ENCODE measurements at regions not wholly inside any gene's neighbourhood (a gene's known extent, or its start where the extent isn't known, plus 50 kb on each side); places are given as distances from the start of the nearest gene placed in this dataset.
A peak's percentile ranks its signal among the peaks of the same experiment; 100 is the strongest.
"Not testable (repeated sequence)": the region's sequence is repeated elsewhere in the genome, so short reads cannot be mapped to it uniquely, and the experiment has no call there.

DNA sequence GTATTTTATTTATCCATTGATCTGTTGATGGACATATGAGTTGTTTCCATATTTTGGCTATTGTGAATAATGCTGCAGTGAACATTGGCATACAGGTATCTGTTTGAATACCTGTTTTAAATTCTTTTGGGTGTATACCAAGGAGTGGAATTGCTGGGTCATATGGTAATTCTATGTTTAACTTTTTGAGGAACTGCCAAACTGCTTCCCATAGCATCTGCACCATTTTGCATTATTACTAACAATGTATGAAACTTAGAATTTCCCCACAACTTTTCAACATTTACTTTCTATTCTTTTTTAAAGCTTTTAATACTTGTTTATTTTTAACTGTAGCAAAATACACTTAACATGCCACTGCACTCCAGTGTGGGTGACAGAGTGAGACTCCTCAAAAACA lies 57.0 kb upstream of the MSN start:
- DNase-seq (ENCODE audit: low read depth, low spot score): no peak
- no peak overlapping the region for H3K27ac ChIP-seq

DNA sequence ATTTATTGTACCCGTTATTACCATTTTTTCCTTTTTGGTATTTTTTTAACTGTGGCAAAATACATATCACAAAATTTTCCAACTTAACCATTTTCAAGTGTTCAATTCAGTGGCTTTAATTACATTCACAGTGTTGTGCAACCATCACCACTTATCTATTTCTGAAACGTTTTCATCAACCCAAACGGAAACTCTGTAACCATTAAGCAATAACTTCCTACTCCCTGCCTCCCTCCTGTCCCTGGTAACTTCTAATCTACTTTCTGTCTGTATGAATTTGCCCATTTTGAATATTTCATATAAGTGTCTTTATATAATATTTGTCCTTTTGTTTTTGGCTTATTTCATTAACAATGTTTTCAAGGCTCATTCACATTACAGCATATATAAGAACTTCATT lies 57.4 kb upstream of the MSN start:
- H3K27ac ChIP-seq: no peak overlapping the region
- no peak for DNase-seq (ENCODE audit: low read depth, low spot score)

DNA sequence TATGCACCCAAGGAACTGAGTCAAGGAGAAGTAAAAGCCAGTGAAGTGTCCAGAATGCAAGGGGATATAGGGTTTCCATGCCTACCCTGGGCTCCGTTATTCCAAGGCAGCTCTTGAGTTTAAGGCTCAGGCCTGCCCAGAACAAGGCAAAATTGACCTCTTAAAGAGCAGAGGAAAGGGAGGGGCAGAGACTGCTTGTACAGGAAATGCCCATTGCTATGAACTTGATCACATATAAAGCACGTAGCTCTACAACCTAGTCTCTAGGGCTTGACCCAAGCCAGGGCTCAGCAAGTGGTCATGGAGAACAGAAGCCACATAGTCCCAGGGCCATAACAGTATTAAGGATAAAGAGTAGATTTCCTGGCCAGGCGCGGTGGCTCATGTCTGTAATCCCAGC lies 58.2 kb upstream of the MSN start:
- H3K27ac ChIP-seq: peak overlapping the region; percentile 74
- DNase-seq (ENCODE audit: low read depth, low spot score): no peak

DNA sequence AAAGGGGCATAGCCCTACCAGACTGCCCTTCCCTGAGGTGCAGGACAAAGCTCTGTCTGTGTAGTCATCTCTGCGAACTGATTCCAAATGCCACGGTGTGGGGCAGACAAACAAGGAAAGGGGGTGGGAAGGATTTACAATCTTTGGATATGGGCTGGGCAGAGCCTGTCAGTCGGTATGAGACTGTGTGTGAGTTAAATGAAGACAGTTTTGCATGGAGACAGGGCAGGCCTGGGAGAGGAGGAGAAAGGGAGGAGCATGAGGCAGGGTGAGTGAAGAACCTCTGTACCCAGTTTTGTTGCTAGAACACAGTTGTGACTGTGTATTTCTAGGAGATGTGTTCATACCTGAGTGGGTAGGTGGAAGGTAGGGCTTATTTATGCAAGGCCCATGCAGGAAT lies 59.4 kb upstream of the MSN start:
- DNase-seq (ENCODE audit: low read depth, low spot score): no peak
- peak overlapping the region; percentile 74 for H3K27ac ChIP-seq

DNA sequence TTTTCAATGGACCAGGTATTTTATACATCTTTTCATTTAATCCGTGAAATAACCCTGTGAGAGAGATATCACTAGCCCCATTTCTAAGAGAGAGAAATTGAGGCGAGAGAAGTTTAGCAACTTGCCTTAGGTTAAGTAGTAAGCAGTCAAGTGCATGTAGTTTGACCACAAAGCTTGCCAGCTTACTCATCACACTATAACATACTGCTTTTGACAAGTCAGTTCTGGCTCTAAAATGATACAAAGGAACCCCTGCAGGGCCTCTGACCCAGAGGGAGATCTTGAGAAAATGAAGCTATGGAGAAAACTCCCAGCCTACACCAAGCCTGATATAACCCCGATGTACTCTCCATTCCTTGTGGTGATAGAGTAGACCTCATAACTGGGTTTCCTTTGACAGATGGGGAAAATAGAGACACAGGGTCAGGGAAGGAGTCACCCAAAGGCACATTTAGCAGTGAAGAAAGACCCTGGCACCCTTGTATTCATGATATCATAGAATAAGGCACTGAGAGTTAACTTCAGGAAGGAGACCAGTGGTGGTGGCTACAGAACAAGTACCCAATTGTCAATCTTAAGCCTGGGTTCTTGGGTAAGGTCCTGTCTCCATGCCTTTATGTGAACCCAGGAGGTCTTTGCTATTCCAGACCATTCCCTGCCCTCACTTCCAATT lies 60.2 kb upstream of the MSN start:
- peak; percentile 49 for DNase-seq (ENCODE audit: low read depth, low spot score)
- peak overlapping the region; percentile 74 for H3K27ac ChIP-seq

DNA sequence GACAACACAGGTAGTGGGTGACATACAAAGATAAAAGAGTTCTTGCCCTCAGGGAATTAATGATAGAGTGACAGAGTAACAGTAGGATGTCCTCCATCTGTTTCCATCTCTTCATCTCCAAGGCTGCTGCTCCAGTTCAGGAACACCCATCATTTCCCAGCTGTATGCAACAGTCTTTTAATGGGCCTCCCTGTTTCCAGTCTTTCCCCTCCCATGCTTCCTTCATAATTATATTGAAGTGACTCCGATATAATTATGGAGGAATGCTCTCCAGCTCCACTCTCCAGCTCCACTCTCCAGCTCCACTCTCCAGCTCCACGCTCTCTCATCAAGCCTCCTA lies 65.3 kb upstream of the MSN start:
- no peak for DNase-seq (ENCODE audit: low read depth, low spot score)
- H3K27ac ChIP-seq: peak overlapping the region; percentile 69

DNA sequence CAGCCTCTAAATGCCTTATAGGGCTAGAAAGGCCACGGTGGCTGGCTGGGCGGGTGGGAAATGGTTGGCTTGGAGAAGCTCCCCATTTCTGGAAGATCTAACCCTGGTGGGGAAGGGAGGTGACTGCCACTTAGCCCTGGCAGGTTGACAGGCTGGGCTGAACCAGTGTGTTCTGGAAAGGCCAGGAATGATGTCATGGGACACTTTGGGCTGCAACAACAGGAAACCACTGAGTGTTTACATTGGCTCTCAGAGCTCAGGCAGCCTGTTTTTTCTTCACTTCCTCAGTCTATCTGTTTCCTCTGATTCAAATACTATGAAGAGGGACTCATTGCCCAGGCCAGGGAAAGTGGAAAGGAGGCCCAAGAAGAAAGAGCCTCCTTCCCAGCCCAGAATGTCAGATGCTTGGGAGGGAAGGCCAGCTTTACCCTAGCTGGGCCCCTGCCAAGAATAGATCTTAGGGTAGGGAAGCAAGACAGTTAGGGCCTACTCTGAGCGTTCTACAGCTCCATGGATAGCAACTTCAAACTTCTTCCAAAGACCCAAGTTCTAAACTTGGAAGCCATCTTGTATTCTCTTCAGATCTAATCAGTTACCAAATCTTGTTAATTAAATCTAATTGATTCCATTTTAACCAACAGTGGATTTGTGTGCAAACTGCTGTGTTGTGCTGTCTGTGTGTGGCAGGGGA lies 65.8 kb upstream of the MSN start:
- H3K27ac ChIP-seq: peak overlapping the region; percentile 69
- DNase-seq (ENCODE audit: low read depth, low spot score): no peak

DNA sequence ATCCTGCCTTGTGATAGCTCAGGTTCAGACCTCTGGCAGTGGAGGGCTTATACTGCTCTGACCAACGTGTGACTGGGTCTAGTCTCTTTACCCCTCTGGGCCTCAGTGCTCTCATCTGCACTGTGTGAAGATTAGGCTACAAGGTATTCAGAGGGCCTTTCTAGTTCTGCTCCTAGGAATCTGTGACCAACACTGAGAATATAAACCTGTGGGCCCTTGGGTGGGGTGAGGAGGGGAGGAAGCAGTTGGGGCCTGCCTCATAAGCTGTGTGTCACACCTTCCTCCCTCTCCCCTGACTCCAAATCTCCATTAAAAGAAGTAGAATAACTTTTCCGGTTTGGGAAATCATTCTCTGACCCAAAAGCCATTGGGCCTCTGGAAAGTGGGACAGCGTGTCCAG lies 66.3 kb upstream of the MSN start:
- no peak for DNase-seq (ENCODE audit: low read depth, low spot score)
- peak overlapping the region; percentile 69 for H3K27ac ChIP-seq

DNA sequence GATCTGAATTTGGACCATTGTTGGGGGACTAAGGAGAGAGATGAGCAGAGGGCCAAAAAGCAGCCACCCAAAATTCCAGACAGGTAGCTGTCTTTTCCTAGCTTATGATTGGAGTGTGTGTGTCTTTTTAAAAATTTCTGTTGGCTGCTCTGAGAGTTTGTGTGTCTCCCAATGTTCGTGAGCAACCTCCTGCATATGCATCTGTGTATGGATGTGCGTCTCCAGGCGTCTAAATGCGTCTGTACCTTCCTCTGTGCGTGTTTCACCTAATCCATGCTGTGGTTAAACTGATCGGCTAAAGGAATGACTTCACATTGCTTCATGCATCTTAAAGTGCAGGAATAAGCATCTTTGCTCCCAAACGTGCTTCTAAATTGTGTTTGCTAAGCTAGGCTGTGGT lies 65.5 kb upstream of the LAS1L start:
- no peak overlapping the region for H3K27ac ChIP-seq

DNA sequence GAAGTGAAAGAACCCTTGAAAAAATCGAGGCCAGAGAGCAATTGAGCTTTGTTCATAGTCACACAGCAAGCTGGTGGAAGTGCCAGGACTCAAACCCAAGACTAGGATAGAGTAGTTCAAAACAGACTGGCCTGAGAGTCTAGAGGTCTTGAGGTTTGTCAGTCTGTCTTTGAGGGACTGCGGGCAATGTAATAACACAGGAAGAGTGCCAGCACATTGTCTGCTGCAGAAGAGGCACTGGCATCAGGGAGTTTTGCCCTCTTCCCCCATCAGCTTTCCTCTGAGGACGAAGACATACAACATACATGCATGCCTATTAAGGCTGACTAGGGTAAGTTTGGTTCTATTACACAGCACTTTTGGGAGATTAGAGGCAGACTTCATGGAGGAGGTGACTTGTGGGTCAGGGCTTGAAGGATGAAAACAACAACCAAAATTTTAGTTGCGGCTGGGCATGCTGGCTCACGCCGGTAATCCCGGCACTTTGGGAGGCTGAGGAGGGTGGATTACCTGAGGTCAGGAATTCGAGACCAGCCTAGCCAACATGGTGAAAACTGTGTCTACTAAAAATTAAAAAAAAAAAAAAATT lies 64.1 kb upstream of the LAS1L start:
- no peak overlapping the region for H3K27ac ChIP-seq
- no peak for DNase-seq (ENCODE audit: low read depth, low spot score)

More for the DNA sequence above, 65.5 kb upstream of the LAS1L start:
- DNase-seq (ENCODE audit: low read depth, low spot score): no peak

DNA sequence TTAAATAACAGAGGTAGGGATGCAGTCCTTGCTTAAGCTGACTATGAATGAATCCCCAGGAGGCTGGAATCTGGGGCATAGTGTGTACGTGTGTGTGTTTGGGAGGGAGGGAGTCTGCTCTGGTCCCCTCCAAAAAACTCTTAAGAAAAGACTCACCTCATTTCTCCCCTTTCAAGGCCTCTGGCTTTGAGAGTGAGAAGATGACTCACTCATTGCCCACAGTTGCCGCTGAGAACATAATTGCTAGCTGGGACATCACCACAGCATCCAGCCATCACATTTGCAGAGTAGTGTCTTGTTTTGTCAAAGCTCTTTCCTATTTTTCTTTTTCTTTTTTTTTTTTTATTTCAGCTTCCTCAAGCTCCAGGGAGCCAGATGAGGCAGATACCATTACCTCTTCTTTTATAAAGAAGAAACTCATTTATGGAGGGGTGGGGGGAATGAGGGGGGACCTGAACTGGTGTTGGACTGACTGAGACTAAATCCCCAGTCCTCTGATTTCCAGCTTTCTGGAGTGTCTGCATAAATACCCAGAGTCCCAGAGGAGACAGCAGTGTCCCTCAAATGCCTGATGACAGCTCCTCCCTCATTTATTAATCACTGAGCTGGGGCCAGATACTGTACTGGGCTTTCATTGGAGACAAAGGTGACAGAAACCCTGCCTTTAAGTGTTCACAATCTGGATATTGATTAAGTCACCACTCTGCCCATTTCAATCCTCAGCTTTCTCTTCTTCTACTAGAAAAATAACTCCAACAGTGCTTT lies 61.9 kb upstream of the LAS1L start:
- DNase-seq (ENCODE audit: low read depth, low spot score): no peak
- H3K27ac ChIP-seq: peak overlapping the region; percentile 86

DNA sequence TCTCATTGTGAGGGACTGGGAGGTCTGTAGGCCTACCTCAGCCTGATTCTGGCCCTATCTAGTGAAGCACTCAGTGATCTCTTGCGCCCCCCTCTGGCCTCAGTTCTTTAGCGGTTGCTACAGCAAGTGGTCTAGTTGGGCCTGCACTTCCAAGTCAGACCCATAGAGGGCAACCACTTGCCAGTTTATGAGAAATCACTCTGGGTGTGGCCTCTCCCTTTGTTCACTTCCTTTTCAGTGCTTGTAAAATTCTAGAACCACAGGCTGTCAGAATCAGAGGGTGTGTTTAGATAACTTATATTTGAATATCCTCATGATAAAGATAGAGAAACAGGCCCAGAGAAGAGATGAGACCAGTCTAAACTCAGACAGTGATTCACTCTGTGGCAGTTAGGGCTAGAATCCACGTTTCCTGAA lies 60.9 kb upstream of the LAS1L start:
- H3K27ac ChIP-seq: peak overlapping the region; percentile 86
- DNase-seq (ENCODE audit: low read depth, low spot score): peak; percentile 72

DNA sequence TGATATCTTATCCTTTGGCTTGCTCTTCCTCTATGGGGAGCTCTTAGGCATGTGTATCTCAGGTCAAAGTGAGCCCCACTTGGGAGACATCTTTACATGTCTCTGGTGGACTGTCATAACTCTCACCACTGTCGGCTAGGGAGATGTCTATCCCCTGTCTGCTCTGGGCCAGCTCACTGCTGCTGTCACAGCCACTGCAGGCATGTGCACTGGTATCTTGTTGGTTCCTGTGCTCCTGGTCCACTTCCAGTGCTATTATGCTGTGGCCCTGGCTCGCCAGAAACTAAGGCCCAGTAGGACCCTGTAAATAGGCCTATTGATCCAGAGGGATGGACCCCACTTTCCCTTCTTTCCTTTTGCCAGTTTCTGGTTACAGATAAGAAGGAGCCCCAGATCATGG lies 56.6 kb upstream of the LAS1L start:
- DNase-seq (ENCODE audit: low read depth, low spot score): no peak

DNA sequence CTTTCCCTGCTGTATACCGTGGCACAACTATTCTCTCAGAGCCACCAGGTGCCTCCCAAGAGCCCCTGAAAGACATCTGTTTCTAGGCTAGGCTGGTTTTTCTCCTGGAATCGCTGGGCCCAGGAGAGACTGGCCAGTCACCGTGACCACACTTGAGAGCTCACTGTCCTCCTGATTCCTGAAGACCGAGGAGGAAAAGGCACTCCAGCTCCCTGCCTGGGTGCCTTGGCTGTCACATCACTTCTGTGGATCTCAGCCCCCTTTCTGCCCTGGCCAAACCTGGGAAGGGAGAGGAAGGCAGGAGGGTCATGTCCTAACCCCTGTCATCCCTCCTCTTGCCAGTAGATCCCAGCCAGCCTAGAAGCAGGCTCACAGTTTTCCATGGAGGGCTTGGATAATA lies 54.7 kb upstream of the LAS1L start:
- no peak for DNase-seq (ENCODE audit: low read depth, low spot score)
- H3K27ac ChIP-seq: no peak overlapping the region

More for the DNA sequence above, 56.6 kb upstream of the LAS1L start:
- no peak overlapping the region for H3K27ac ChIP-seq

DNA sequence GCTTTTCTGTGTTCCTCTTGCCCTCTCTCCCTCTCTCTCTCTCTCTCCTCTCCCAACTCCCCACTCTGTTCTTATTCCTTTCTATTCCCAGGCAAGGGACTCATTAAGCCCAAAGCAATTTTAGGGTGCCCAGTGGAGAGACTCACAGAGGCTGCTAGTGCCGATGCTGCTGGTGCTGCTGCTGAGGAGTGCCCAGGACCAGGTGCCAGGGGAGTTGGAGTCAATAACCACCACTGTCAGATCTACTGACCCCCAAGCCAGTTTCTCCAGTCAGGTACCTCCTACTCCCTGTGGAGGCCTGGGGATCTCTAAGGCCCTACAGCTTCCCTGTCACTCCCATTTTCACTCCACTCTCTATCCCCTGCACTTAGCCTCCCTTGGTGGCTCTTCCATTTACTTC lies 54.2 kb upstream of the LAS1L start:
- H3K27ac ChIP-seq: no peak overlapping the region
- no peak for DNase-seq (ENCODE audit: low read depth, low spot score)

DNA sequence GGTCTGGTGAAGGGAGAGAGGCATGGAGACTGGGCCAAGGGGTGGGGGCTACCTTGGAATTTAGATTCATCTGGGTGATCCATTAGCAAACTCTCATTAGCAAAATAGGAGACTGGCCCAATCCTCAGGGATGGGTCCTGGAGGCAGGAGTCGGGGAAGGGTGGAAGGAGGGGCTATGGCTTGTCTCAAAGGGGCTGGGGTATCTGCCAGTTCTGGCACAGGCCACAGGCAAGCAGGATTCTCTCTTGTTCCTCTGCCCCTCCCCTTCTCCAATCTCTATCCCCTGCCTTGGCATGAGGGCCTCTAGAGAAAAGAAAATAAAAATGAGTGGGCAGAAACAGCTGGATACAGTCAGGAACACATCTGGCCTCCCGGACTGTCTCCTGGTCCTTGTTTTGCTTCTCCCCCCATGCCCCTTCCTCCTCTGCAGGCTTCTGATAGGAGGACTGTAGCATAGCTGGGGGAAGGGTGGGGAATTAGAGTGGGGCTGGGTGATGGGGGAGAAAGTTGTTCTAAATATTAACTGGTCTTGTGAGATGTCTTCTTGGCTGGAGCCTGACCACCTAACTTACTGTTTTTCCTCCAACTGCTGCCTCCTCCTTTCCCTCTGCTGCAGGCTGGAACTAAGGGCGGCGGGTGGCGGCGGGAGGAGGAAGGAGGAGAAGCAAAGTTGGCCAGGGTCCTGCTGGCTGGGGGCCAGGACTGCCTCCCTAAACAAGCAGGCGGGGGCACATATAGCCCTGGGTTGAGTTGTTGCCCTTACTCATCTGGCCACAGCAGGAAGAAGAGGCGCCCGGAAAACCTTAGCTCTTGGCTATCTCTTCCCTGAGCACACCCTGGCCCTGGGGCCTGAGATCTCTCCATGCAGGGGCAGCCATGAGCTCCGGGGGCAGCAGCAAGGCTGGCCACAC lies 53.3 kb upstream of the LAS1L start:
- DNase-seq (ENCODE audit: low read depth, low spot score): no peak
- no peak overlapping the region for H3K27ac ChIP-seq

DNA sequence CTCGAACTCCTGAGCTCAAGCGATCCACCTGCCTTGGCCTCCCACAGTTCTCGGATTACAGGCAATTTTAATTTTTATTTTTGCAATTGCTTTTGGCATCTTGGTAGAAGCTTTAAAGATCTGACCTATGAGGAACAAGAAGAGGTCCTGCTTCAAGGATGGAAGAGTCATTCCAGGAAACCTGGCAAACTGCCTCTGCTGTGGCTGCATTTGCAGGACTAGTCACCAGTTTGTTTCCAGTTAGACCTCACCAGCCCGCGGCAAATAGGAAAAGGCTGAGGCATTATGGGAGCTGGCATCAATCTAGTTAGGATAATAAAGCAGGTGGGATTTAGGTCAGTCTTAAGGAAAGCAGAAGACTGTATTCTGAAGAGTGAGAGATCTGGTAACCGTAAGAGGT lies 51.9 kb upstream of the LAS1L start:
- DNase-seq (ENCODE audit: low read depth, low spot score): no peak

DNA sequence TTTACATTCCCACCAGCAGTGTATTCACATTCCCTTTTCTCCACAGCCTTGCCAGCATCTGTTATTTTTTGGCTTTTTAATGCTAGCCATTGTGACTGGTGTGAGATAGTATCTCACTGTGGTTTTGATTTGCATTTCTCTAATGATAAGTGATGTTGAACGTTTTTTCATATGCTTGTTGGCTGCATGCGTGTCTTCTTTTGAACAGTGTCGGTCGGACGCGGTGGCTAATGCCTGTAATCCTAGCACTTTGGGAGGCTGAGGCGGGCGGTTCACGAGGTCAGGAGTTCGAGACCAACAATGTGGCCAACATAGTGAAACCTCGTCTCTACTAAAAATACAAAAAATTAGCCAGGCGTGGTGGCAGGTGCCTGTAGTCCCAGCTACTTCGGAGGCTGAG lies 50.6 kb upstream of the LAS1L start:
- H3K27ac ChIP-seq; DNase-seq (ENCODE audit: low read depth, low spot score): not testable (repeated sequence)

More for the DNA sequence above, 51.9 kb upstream of the LAS1L start:
- no peak overlapping the region for H3K27ac ChIP-seq
